ENCODE measurements at regions not wholly inside any gene's neighbourhood (a gene's known extent, or its start where the extent isn't known, plus 50 kb on each side); places are given as distances from the start of the nearest gene placed in this dataset.
A peak's percentile ranks its signal among the peaks of the same experiment; 100 is the strongest.

DNA sequence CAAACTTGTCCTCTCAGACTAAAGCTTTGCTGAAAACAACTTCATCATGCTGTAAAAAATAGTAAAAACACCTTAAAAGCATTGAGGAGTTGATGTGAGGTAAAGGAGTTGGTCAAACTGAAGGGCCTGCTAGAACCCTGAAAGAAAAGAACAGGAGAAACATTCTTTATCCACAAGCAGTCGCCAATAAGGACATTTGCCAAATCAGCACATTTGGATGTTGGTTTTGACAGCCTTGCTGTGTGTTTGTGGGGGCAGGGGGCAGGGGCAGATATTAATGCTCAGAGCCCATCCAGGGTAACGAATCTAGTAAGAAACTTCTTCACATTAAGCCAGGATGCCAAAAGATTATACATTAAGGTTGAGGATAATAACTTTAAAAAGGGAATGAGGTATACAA, 399.9 kb upstream of the ZFHX3 start:
- no peak for TF ChIP-seq POLR2A (IDR thresholded peaks at IDR 0.05)
- TF ChIP-seq, protein P1, sequence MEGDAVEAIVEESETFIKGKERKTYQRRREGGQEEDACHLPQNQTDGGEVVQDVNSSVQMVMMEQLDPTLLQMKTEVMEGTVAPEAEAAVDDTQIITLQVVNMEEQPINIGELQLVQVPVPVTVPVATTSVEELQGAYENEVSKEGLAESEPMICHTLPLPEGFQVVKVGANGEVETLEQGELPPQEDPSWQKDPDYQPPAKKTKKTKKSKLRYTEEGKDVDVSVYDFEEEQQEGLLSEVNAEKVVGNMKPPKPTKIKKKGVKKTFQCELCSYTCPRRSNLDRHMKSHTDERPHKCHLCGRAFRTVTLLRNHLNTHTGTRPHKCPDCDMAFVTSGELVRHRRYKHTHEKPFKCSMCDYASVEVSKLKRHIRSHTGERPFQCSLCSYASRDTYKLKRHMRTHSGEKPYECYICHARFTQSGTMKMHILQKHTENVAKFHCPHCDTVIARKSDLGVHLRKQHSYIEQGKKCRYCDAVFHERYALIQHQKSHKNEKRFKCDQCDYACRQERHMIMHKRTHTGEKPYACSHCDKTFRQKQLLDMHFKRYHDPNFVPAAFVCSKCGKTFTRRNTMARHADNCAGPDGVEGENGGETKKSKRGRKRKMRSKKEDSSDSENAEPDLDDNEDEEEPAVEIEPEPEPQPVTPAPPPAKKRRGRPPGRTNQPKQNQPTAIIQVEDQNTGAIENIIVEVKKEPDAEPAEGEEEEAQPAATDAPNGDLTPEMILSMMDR (IDR thresholded peaks at IDR 0.05) = no peak
- ATAC-seq (no peak), DNase-seq (no peak)
- 43% methylated on average over 2 of the region's 2 CpGs for WGBS (ENCODE audit: insufficient coverage, low coverage, low lambda C conversion rate, missing lambda C conversion rate)
- Histone ChIP-seq H3K27ac (no peak overlapping the region), H3K4me1 (no peaks in the 10 kb centered on the region), H3K9me3 (peaks cover 0 to 7% (median 0%) of the 10 kb centered on the region in 4 donors), H3K36me3 (no peaks in the 10 kb centered on the region), H3K4me3 (no peak overlapping the region), H3K27me3 (no peaks in the 10 kb centered on the region)
- intact Hi-C loops (cut with DNase I) = no loop called here

GRCh38 chr16:73434621-73435020, 386.7 kb upstream of the ZFHX3 start:
- TF ChIP-seq, protein P1 (IDR thresholded peaks at IDR 0.05) = no peak
- no peak for TF ChIP-seq POLR2A (IDR thresholded peaks at IDR 0.05)
- H3K27me3 ChIP-seq = no peaks in the 10 kb centered on the region
- WGBS (ENCODE audit: insufficient coverage, low coverage, low lambda C conversion rate, missing lambda C conversion rate) = 55% methylated on average over 5 of the region's 5 CpGs
- H3K4me1 ChIP-seq = no peaks in the 10 kb centered on the region
- intact Hi-C loops (cut with DNase I) = no loop called here
- H3K36me3 ChIP-seq = no peaks in the 10 kb centered on the region
- H3K27ac ChIP-seq = no peak overlapping the region
- H3K9me3 ChIP-seq = no peaks in the 10 kb centered on the region
- DNase-seq (no peak), ATAC-seq (no peak)
- no peak overlapping the region for H3K4me3 ChIP-seq

- intact Hi-C loops (cut with DNase I) = no loop called here
- peak in 2 of 4 donors; percentile 10 to 14 for ATAC-seq
- WGBS (ENCODE audit: insufficient coverage, low coverage, low lambda C conversion rate, missing lambda C conversion rate) = 42% methylated on average over 11 of the region's 16 CpGs
Observed at GRCh38 chr16:73433731-73434307, 385.9 kb upstream of the ZFHX3 start.

GRCh38 chr16:73432850-73433730, 385.2 kb upstream of the ZFHX3 start:
- WGBS (ENCODE audit: insufficient coverage, low coverage, low lambda C conversion rate, missing lambda C conversion rate) = 58% methylated on average over 7 of the region's 13 CpGs
- Histone ChIP-seq H3K4me1 (no peaks in the 10 kb centered on the region), H3K9me3 (no peaks in the 10 kb centered on the region), H3K27me3 (no peaks in the 10 kb centered on the region), H3K36me3 (no peaks in the 10 kb centered on the region), H3K27ac (no peak overlapping the region), H3K4me3 (no peak overlapping the region)
- ATAC-seq (no peak), DNase-seq (no peak)
- intact Hi-C loops (cut with DNase I) = no loop called here
- TF ChIP-seq POLR2A (IDR thresholded peaks at IDR 0.05) = no peak
- TF ChIP-seq, protein P1 (IDR thresholded peaks at IDR 0.05) = no peak

More at GRCh38 chr16:73433731-73434307, 385.9 kb upstream of the ZFHX3 start:
- H3K4me3 ChIP-seq = no peak overlapping the region
- TF ChIP-seq, protein P1 (IDR thresholded peaks at IDR 0.05) = no peak
- TF ChIP-seq POLR2A (IDR thresholded peaks at IDR 0.05) = no peak
- no peaks in the 10 kb centered on the region for H3K9me3 ChIP-seq
- no peak overlapping the region for H3K27ac ChIP-seq
- DNase-seq = no peak
- no peaks in the 10 kb centered on the region for H3K27me3 ChIP-seq
- H3K36me3 ChIP-seq = no peaks in the 10 kb centered on the region
- no peaks in the 10 kb centered on the region for H3K4me1 ChIP-seq

Data from right lobe of liver (tissue), 6 donors.